ENCODE measurements at regions not wholly inside any gene's neighbourhood (a gene's known extent, or its start where the extent isn't known, plus 50 kb on each side); places are given as distances from the start of the nearest gene placed in this dataset.
A peak's percentile ranks its signal among the peaks of the same experiment; 100 is the strongest.

GRCh38 chr1:70659891-70660290 is 248.8 kb downstream of the CTH start:
- in situ Hi-C loops (cut with HindIII; ENCODE audit: extremely low pct_ligation_motif_present, low pct_unique_long_range_greater_than_20kb) = no loop called here
- Histone ChIP-seq H3K9ac (ENCODE audit: insufficient read depth, low read depth, low read length) (no peak overlapping the region), H3K36me3 (replicated peaks in 1 of 2; ENCODE audit: control insufficient read depth in 1 of 2, insufficient read depth in 2 of 2, low read length in 2 of 2) (no peaks in the 10 kb centered on the region), H3K79me2 (ENCODE audit: insufficient read depth, low read length) (no peaks in the 10 kb centered on the region), H3K4me3 (replicated peaks in 1 of 3; ENCODE audit: insufficient read depth in 1 of 3, low read depth in 2 of 3, low read length in 3 of 3) (no peak overlapping the region), H3K4me1 (ENCODE audit: insufficient read depth, low read length) (no peaks in the 10 kb centered on the region), H3K27ac (ENCODE audit: extremely low read length, insufficient read depth, low read length) (no peak overlapping the region), H3K4me2 (ENCODE audit: low read depth, low read length) (no peak overlapping the region), H4K20me1 (ENCODE audit: insufficient read depth, low read length) (no peaks in the 10 kb centered on the region), H2AFZ (ENCODE audit: low read length) (no peak overlapping the region), H3K9me3 (ENCODE audit: low read length) (no peaks in the 10 kb centered on the region), H3K27me3 (ENCODE audit: control insufficient read depth in 1 of 2, insufficient read depth in 2 of 2, low read length in 2 of 2) (no peaks in the 10 kb centered on the region)
- intact Hi-C loops (cut with micrococcal nuclease; ENCODE audit: unreplicated experiment) = no loop called here
- POLR2A ChIA-PET = no interaction called here
- TF ChIP-seq RBAK (CRISPR knock-in tag; IDR thresholded peaks at IDR 0.05) = no peak
- TF ChIP-seq ZBTB20 (CRISPR knock-in tag; IDR thresholded peaks at IDR 0.05; ENCODE audit: borderline replicate concordance, low read depth) = no peak
- TF ChIP-seq ZNF782 (CRISPR knock-in tag; IDR thresholded peaks at IDR 0.05; ENCODE audit: borderline replicate concordance) = no peak
- no peak for TF ChIP-seq IKZF4 (CRISPR knock-in tag; IDR thresholded peaks at IDR 0.05; ENCODE audit: borderline replicate concordance, low read depth, not compliant biosample characterization)
- TF ChIP-seq ARNT (IDR thresholded peaks at IDR 0.05) = no peak
- no peak for TF ChIP-seq DMAP1 (CRISPR knock-in tag; IDR thresholded peaks at IDR 0.05)
- 0% methylated on average over 2 of the region's 2 CpGs for WGBS (ENCODE audit: low lambda C conversion rate)
- BruUV-seq (replicated peaks) = no TSS peak
- ATAC-seq (no peak), FAIRE-seq (no peak), DNase-seq (ENCODE audit: low spot score) (no peak)
- CTCF ChIA-PET (ENCODE audit: low intra/inter-chr PET ratio, low total read pairs) = no interaction called here

DNA sequence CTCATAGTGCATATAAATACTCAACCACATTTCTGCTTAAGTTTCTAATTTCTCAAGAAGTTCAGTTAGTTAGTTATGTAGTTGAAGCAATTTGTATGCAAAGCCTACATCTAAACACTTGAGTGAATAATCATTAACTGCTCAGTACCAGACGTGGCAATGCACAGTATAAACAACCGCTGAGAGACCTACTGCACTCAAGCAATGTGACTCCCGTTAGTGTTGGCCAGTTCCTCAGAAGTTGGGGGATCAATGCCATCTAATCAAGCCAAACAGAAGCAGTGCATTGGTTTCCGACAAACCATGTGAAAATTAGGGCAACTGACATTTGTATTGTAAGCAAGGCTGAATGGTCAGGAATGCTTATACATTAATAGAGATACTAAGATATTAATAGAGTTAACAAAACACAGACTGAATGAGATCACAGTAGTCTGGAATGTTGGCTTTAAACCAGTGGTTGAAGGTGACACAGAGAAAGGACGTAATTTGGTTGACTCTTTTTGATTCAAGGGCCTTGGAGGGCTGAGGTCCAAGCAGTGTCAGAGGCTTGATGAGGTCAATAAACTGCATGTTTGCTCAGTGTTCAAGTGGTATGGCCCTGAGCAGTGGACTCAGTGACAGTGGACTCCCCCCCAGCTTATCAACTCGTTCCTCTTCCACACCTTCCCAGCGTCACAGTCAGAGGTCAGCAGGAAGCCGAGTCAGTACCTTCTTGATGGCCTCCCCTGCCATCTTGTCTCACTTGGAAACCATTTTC is 255.5 kb downstream of the CTH start:
- Histone ChIP-seq H4K20me1 (ENCODE audit: insufficient read depth, low read length) (no peaks in the 10 kb centered on the region), H3K4me2 (ENCODE audit: low read depth, low read length) (no peak overlapping the region), H3K79me2 (ENCODE audit: insufficient read depth, low read length) (no peaks in the 10 kb centered on the region), H3K4me1 (ENCODE audit: insufficient read depth, low read length) (no peaks in the 10 kb centered on the region), H3K27me3 (ENCODE audit: control insufficient read depth in 1 of 2, insufficient read depth in 2 of 2, low read length in 2 of 2) (no peaks in the 10 kb centered on the region), H3K27ac (ENCODE audit: extremely low read length, insufficient read depth, low read length) (no peak overlapping the region), H3K9me3 (ENCODE audit: low read length) (no peaks in the 10 kb centered on the region), H2AFZ (ENCODE audit: low read length) (no peak overlapping the region), H3K36me3 (replicated peaks in 1 of 2; ENCODE audit: control insufficient read depth in 1 of 2, insufficient read depth in 2 of 2, low read length in 2 of 2) (no peaks in the 10 kb centered on the region), H3K4me3 (replicated peaks in 1 of 3; ENCODE audit: insufficient read depth in 1 of 3, low read depth in 2 of 3, low read length in 3 of 3) (no peak overlapping the region), H3K9ac (ENCODE audit: insufficient read depth, low read depth, low read length) (no peak overlapping the region)
- FAIRE-seq (no peak), ATAC-seq (peak; percentile 75), DNase-seq (ENCODE audit: low spot score) (peak; percentile 2)
- BruUV-seq (replicated peaks) = no TSS peak
- ChIA-PET POLR2A (no interaction called here), CTCF (ENCODE audit: low intra/inter-chr PET ratio, low total read pairs) (no interaction called here)
- in situ Hi-C loops (cut with HindIII; ENCODE audit: extremely low pct_ligation_motif_present, low pct_unique_long_range_greater_than_20kb) = no loop called here
- intact Hi-C loops (cut with micrococcal nuclease; ENCODE audit: unreplicated experiment) = no loop called here
- TF ChIP-seq ZC3H13 (CRISPR knock-in tag; IDR thresholded peaks at IDR 0.05) = no peak
- TF ChIP-seq, protein P1, sequence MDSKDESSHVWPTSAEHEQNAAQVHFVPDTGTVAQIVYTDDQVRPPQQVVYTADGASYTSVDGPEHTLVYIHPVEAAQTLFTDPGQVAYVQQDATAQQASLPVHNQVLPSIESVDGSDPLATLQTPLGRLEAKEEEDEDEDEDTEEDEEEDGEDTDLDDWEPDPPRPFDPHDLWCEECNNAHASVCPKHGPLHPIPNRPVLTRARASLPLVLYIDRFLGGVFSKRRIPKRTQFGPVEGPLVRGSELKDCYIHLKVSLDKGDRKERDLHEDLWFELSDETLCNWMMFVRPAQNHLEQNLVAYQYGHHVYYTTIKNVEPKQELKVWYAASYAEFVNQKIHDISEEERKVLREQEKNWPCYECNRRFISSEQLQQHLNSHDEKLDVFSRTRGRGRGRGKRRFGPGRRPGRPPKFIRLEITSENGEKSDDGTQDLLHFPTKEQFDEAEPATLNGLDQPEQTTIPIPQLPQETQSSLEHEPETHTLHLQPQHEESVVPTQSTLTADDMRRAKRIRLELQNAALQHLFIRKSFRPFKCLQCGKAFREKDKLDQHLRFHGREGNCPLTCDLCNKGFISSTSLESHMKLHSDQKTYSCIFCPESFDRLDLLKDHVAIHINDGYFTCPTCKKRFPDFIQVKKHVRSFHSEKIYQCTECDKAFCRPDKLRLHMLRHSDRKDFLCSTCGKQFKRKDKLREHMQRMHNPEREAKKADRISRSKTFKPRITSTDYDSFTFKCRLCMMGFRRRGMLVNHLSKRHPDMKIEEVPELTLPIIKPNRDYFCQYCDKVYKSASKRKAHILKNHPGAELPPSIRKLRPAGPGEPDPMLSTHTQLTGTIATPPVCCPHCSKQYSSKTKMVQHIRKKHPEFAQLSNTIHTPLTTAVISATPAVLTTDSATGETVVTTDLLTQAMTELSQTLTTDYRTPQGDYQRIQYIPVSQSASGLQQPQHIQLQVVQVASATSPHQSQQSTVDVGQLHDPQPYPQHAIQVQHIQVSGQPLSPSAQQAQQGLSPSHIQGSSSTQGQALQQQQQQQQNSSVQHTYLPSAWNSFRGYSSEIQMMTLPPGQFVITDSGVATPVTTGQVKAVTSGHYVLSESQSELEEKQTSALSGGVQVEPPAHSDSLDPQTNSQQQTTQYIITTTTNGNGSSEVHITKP (CRISPR knock-in tag; IDR thresholded peaks at IDR 0.05; ENCODE audit: low read depth) = peak; percentile 60; the same call in 1 of the 2 replicates
- TF ChIP-seq FLYWCH1 (CRISPR knock-in tag; IDR thresholded peaks at IDR 0.05) = no peak
- 2% methylated on average over 8 of the region's 8 CpGs for WGBS (ENCODE audit: low lambda C conversion rate)
